Transverse colon (tissue), 4 donors: ENCODE measurements at regions not wholly inside any gene's neighbourhood (a gene's known extent, or its start where the extent isn't known, plus 50 kb on each side); places are given as distances from the start of the nearest gene placed in this dataset.

Experiments
- DNase-seq: peaks from one replicate; pipeline ENCODE4 v3.0.0-alpha.2; 2019
- H3K27ac ChIP-seq, 4 donors: fragments of 200-600 bp; sonication (generic); 2 replicates each; pipeline ENCODE4 v1.5.1; 2016 to 2018; ENCODE audit warnings: inconsistent platforms in 4 of 4
- H3K27me3 ChIP-seq: fragments of 200-600 bp; sonication (generic); 2 replicates; pipeline ENCODE4 v1.5.1; 2017; ENCODE audit warnings: inconsistent platforms
- H3K36me3 ChIP-seq, 4 donors: fragments of 200-600 bp; sonication (generic); 2 replicates each; pipeline ENCODE4 v1.5.1; 2017 to 2019; ENCODE audit warnings: inconsistent platforms in 4 of 4
- H3K4me1 ChIP-seq, 4 donors: fragments of 200-600 bp; sonication (generic); 2 replicates each; pipeline ENCODE4 v1.5.1; 2017 to 2020; ENCODE audit warnings: inconsistent platforms in 4 of 4
- H3K4me3 ChIP-seq, 4 donors: fragments of 200-600 bp; sonication (generic); 1 replicate in 1 of 4; 2 replicates in 3 of 4; pipeline versions ENCODE4 v1.5.1 to v1.6.1; 2017 to 2019; ENCODE audit warnings: inconsistent platforms in 4 of 4
- H3K9me3 ChIP-seq, 2 donors: fragments of 200-600 bp; sonication (generic); 2 replicates each; pipeline ENCODE4 v1.5.1; 2017 to 2019; ENCODE audit warnings: inconsistent platforms in 2 of 2
- EP300 ChIP-seq: sonication (generic); formaldehyde crosslinking; IDR thresholded peaks from one replicate; pipeline ENCODE4 v1.6.1; 2017; ENCODE audit warnings: antibody characterized with exemption, low read depth
- POLR2A ChIP-seq: fragments of 450-650 bp; IDR thresholded peaks from one replicate; pipeline ENCODE4 v1.6.1; 2016; ENCODE audit warnings: antibody characterized with exemption, mild to moderate bottlenecking, moderate library complexity
- POLR2AphosphoS5 ChIP-seq, 3 donors: sonication (generic); formaldehyde crosslinking; IDR thresholded peaks; one replicate each; pipeline ENCODE4 v1.6.1; 2016; ENCODE audit warnings: antibody characterized with exemption in 3 of 3
- WGBS, 2 donors: methylation state at CpG; one replicate each; pipeline ENCODE4 v1.1.5; 2018; ENCODE audit warnings: low coverage in 1 of 2; 5-methylcytosine and 5-hydroxymethylcytosine counted together
- in situ Hi-C, 4 donors: fragments of 200-750 bp; cut with MboI; loops; one replicate each; pipeline versions ENCODE4 v1.15.0 to v1.15.1; 2017; ENCODE audit warnings: low sequenced_read_pairs in 3 of 4, low pct_ligation_motif_present in 1 of 4, low pct_unique_long_range_greater_than_20kb in 1 of 4
- intact Hi-C: fragments of 100-400 bp; cut with DNase I; formaldehyde crosslinking; loops from one replicate; pipeline ENCODE4 v1.15.1; 2023; ENCODE audit warnings: low total_unique reads
- TF ChIP-seq, protein P1 (sequence below), 5 experiments: fragments of 200-600 bp in 3 of 5; fragments of 450-650 bp in 2 of 5; sonication (generic) in 3 of 5; IDR thresholded peaks; 1 replicate in 2 of 5; 2 replicates in 3 of 5; pipeline ENCODE4 v1.5.1; 2016 to 2017; ENCODE audit warnings: antibody characterized with exemption in 5 of 5, inconsistent platforms in 3 of 5, mild to moderate bottlenecking in 2 of 5, moderate library complexity in 1 of 5

DNA sequence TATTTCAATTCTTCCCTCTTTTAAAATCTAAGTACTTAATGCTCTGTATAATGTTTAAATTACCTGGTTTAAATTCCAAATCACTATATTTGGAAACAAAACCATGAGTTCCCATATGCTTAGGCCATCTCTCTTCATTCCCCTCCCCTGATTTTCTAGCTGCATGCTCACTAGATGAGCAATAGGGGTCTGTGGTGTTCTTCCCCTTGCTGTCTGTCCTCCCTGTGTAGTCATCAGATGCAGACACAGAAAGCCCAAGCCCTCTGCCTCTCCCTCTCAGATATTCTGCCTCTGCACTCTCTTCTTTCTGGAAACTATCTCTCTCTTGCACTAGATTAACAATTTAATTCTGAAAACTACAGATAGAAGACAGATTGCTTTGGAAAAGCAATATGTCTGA is 1730.2 kb downstream of the OLFM4 start:
- no peak overlapping the region for H3K27ac ChIP-seq
- no peaks in the 10 kb centered on the region for H3K27me3 ChIP-seq
- H3K4me1 ChIP-seq, result no peaks in the 10 kb centered on the region
- H3K9me3 ChIP-seq, result no peaks in the 10 kb centered on the region
- intact Hi-C loops, result no loop called here
- in situ Hi-C loops, result no loop called here
- DNase-seq, result no peak
- TF ChIP-seq, protein P1, sequence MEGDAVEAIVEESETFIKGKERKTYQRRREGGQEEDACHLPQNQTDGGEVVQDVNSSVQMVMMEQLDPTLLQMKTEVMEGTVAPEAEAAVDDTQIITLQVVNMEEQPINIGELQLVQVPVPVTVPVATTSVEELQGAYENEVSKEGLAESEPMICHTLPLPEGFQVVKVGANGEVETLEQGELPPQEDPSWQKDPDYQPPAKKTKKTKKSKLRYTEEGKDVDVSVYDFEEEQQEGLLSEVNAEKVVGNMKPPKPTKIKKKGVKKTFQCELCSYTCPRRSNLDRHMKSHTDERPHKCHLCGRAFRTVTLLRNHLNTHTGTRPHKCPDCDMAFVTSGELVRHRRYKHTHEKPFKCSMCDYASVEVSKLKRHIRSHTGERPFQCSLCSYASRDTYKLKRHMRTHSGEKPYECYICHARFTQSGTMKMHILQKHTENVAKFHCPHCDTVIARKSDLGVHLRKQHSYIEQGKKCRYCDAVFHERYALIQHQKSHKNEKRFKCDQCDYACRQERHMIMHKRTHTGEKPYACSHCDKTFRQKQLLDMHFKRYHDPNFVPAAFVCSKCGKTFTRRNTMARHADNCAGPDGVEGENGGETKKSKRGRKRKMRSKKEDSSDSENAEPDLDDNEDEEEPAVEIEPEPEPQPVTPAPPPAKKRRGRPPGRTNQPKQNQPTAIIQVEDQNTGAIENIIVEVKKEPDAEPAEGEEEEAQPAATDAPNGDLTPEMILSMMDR (IDR thresholded peaks at IDR 0.05), result no peak
- TF ChIP-seq POLR2AphosphoS5 (IDR thresholded peaks at IDR 0.05) (no peak), POLR2A (no peak), EP300 (no peak)
- H3K4me3 ChIP-seq, result no peak overlapping the region
- no peaks in the 10 kb centered on the region for H3K36me3 ChIP-seq

- H3K27ac ChIP-seq, result no peak overlapping the region
Observed at GRCh38 chr13:54768214-54768613, 1739.6 kb downstream of the OLFM4 start.

DNA sequence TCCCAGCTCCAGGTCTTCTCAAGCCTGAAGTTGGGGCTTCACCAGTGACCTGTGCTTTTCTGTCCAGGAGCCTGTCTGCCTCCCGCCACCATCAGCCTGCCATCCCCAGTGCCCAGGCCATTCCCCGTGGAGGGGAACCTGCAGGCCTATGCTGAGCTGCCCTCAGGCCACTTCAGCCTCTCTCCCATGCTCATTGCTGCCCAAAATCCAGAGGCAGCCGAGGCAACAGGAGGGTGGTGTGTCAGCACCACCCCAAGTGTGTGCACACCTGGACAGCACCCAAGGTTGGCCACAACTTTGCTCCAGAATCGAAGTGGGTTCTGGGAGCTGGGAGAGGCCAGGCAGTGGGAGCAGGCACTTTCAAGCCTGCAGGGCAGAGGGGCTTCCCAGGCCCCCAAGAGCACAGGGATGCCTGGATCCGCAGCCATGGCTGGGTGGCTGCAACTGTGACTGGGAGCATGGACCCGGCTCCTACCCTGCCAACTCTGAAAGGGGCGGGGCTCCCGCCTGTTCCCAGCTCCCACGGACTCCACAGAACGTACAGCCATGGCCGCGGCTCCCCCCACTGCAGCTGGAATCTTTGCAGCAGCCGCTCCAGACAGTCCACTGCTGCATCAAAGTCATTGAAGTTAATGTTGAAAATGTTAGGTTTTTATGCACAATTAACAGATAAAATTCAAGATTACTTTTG is 1747.0 kb downstream of the OLFM4 start:
- 64 to 97% methylated on average over 3 to 11 of the region's 13 CpGs for WGBS, 2 donors
- TF ChIP-seq POLR2A (no peak), POLR2AphosphoS5 (IDR thresholded peaks at IDR 0.05) (no peak), EP300 (no peak)
- TF ChIP-seq, protein P1 (IDR thresholded peaks at IDR 0.05), result no peak
- Histone ChIP-seq H3K36me3 (no peaks in the 10 kb centered on the region), H3K4me1 (no peaks in the 10 kb centered on the region), H3K27ac (no peak overlapping the region), H3K9me3 (no peaks in the 10 kb centered on the region), H3K4me3 (no peak overlapping the region), H3K27me3 (no peaks in the 10 kb centered on the region)
- in situ Hi-C loops, result no loop called here
- intact Hi-C loops, result no loop called here
- no peak for DNase-seq

More at GRCh38 chr13:54768214-54768613, 1739.6 kb downstream of the OLFM4 start:
- Histone ChIP-seq H3K36me3 (no peaks in the 10 kb centered on the region), H3K9me3 (no peaks in the 10 kb centered on the region), H3K4me3 (no peak overlapping the region), H3K27me3 (no peaks in the 10 kb centered on the region), H3K4me1 (no peaks in the 10 kb centered on the region)
- 76 to 83% methylated on average over 2 of the region's 2 CpGs for WGBS, 2 donors
- in situ Hi-C loops (no loop called here), intact Hi-C loops (no loop called here)
- TF ChIP-seq, protein P1 (IDR thresholded peaks at IDR 0.05), result no peak
- TF ChIP-seq EP300, result no peak
- no peak for TF ChIP-seq POLR2AphosphoS5 (IDR thresholded peaks at IDR 0.05)
- TF ChIP-seq POLR2A, result no peak
- DNase-seq, result no peak

GRCh38 chr13:54787754-54788153 is 1759.1 kb downstream of the OLFM4 start:
- Histone ChIP-seq H3K4me1 (no peaks in the 10 kb centered on the region), H3K36me3 (no peaks in the 10 kb centered on the region), H3K27ac (no peak overlapping the region), H3K4me3 (no peak overlapping the region), H3K9me3 (no peaks in the 10 kb centered on the region), H3K27me3 (no peaks in the 10 kb centered on the region)
- TF ChIP-seq, protein P1 (IDR thresholded peaks at IDR 0.05), result no peak
- TF ChIP-seq EP300 (no peak), POLR2A (no peak), POLR2AphosphoS5 (IDR thresholded peaks at IDR 0.05) (no peak)
- in situ Hi-C loops (no loop called here), intact Hi-C loops (no loop called here)
- 94% methylated on average over 12 of the region's 12 CpGs; no CpG with 5 or more reads in 1 of the 2 donors for WGBS, 2 donors
- DNase-seq, result no peak
